ENCODE measurements at regions not wholly inside any gene's neighbourhood (a gene's known extent, or its start where the extent isn't known, plus 50 kb on each side); places are given as distances from the start of the nearest gene placed in this dataset.

- no peak for DNase-seq (ENCODE audit: low spot score)
Measured at GRCh38 chr7:148950806-148951205, 66.7 kb upstream of the EZH2 start.

GRCh38 chr7:148944935-148945934 is 61.1 kb upstream of the EZH2 start:
- DNase-seq (ENCODE audit: low spot score) = no peak

GRCh38 chr7:148941598-148942275 is 57.6 kb upstream of the EZH2 start:
- peak; percentile 39 for DNase-seq (ENCODE audit: low spot score)

GRCh38 chr7:148940702-148941597 is 56.9 kb upstream of the EZH2 start:
- peak; percentile 61 for DNase-seq (ENCODE audit: low spot score)

GRCh38 chr7:148939128-148939755 is 55.2 kb upstream of the EZH2 start:
- no peak for DNase-seq (ENCODE audit: low spot score)

- no peak for DNase-seq (ENCODE audit: low spot score)
Measured at GRCh38 chr7:148935451-148935850, 51.4 kb upstream of the EZH2 start.
